B cell (primary cell): ENCODE measurements at regions not wholly inside any gene's neighbourhood (a gene's known extent, or its start where the extent isn't known, plus 50 kb on each side); places are given as distances from the start of the nearest gene placed in this dataset.
"Not testable (repeated sequence)": the region's sequence is repeated elsewhere in the genome, so short reads cannot be mapped to it uniquely, and the experiment has no call there.

Experiments used
- ATAC-seq: fragments of 200-7000 bp; cut with Tn5 transposase; one replicate; pipeline ENCODE4 v1.10.0; 2021; ENCODE audit warnings: low read depth, mild to moderate bottlenecking, moderate number of reproducible peaks, moderate library complexity
- CTCF ChIA-PET: fragments of 350-600 bp; sonication (Branson Sonifier 250); formaldehyde crosslinking; loops from one replicate; lab custom pipeline; 2021; ENCODE audit warnings: antibody characterized with exemption, inconsistent platforms; lab: Charles Lee
- POLR2A ChIA-PET: fragments of 350-600 bp; sonication (Branson Sonifier 250); formaldehyde crosslinking; loops from one replicate; lab custom pipeline; 2021; ENCODE audit warnings: antibody characterized with exemption; lab: Charles Lee
- DNase-seq: peaks from one replicate; pipeline ENCODE4 v3.0.0; 2013
- H2AFZ ChIP-seq: 2 replicates; pipeline ENCODE4 v1.6.1; 2012; ENCODE audit warnings: mild to moderate bottlenecking, low read depth, low read length; ENCODE audit not compliant: insufficient read depth, poor library complexity, severe bottlenecking
- H3K27ac ChIP-seq, 2 donors: 1 replicate in 1 of 2; 2 replicates in 1 of 2; pipeline ENCODE4 v1.5.1; 2012 to 2013; ENCODE audit warnings: low read length in 2 of 2, mild to moderate bottlenecking in 2 of 2, moderate library complexity in 1 of 2
- H3K27me3 ChIP-seq, 4 experiments: fragments of 200-600 bp in 1 of 4; sonication (generic) in 1 of 4; replicated peaks in 1 of 4; 1 replicate in 2 of 4; 2 replicates in 2 of 4; pipeline versions ENCODE4 v1.6.1 to v1.7.0; 2013 to 2016; ENCODE audit warnings: low read length in 3 of 4, mild to moderate bottlenecking in 2 of 4, mixed read lengths in 1 of 4, moderate library complexity in 1 of 4; ENCODE audit not compliant: insufficient read depth in 4 of 4, control insufficient read depth in 3 of 4; ENCODE audit errors: control extremely low read depth in 1 of 4
- H3K36me3 ChIP-seq, 2 experiments: replicated peaks in 1 of 2; 1 replicate in 1 of 2; 2 replicates in 1 of 2; pipeline versions ENCODE4 v1.6.1 to v1.7.1; 2013; ENCODE audit warnings: low read length in 1 of 2; ENCODE audit not compliant: insufficient read depth in 2 of 2, control insufficient read depth in 1 of 2; ENCODE audit errors: control extremely low read depth in 1 of 2, extremely low read depth in 1 of 2
- H3K4me1 ChIP-seq, 2 donors: fragments of 200-600 bp in 1 of 2; sonication (generic) in 1 of 2; 1 replicate in 1 of 2; 2 replicates in 1 of 2; pipeline versions ENCODE4 v1.5.1 to v1.6.1; 2013 to 2017; ENCODE audit warnings: low read length in 2 of 2; ENCODE audit not compliant: control insufficient read depth in 2 of 2, insufficient read depth in 2 of 2
- H3K4me2 ChIP-seq: replicated peaks from 2 replicates; pipeline ENCODE3; 2012; ENCODE audit warnings: mild to moderate bottlenecking, low read depth, low read length; ENCODE audit not compliant: poor library complexity, severe bottlenecking
- H3K4me3 ChIP-seq, 5 experiments: fragments of 200-600 bp in 1 of 5; sonication (generic) in 1 of 5; 1 replicate in 3 of 5; 2 replicates in 2 of 5; pipeline versions ENCODE4 v1.5.1 to v1.7.0; 2011 to 2016; ENCODE audit warnings: low read length in 4 of 5, mild to moderate bottlenecking in 4 of 5, low read depth in 2 of 5, control low read depth in 1 of 5, moderate library complexity in 1 of 5; ENCODE audit not compliant: insufficient read depth in 1 of 5; ENCODE audit errors: control extremely low read depth in 1 of 5, extremely low read depth in 1 of 5
- H3K79me2 ChIP-seq: fragments of 200-600 bp; sonication (generic); one replicate; pipeline ENCODE4 v1.6.0; 2016; ENCODE audit warnings: low read length; ENCODE audit not compliant: control insufficient read depth, insufficient read depth
- H3K9ac ChIP-seq: fragments of 200-600 bp; sonication (generic); 2 replicates; pipeline ENCODE4 v1.6.1; 2017; ENCODE audit warnings: mild to moderate bottlenecking, low read length, moderate library complexity
- H3K9me3 ChIP-seq, 3 donors: one replicate each; pipeline versions ENCODE4 v1.6.1 to v1.7.1; 2013; ENCODE audit warnings: low read length in 2 of 3; ENCODE audit not compliant: control insufficient read depth in 2 of 3, insufficient read depth in 1 of 3; ENCODE audit errors: control extremely low read depth in 1 of 3
- H4K20me1 ChIP-seq: 2 replicates; pipeline ENCODE4 v1.6.0; 2012; ENCODE audit warnings: mild to moderate bottlenecking, low read length; ENCODE audit not compliant: insufficient read depth, control insufficient read depth, poor library complexity, severe bottlenecking
- H3K27ac Mint-ChIP-seq: one replicate; pipeline ENCODE4 v1.8.0; 2021; ENCODE audit warnings: mixed read lengths
- H3K27me3 Mint-ChIP-seq: one replicate; pipeline ENCODE4 v1.8.0; 2021; ENCODE audit warnings: mixed read lengths
- H3K4me1 Mint-ChIP-seq: one replicate; pipeline ENCODE4 v1.8.0; 2021; ENCODE audit warnings: mixed read lengths
- H3K4me3 Mint-ChIP-seq: one replicate; pipeline ENCODE4 v1.8.0; 2021; ENCODE audit warnings: mixed read lengths
- H3K9me3 Mint-ChIP-seq: one replicate; pipeline ENCODE4 v1.8.0; 2022; ENCODE audit warnings: mixed read lengths; ENCODE audit not compliant: insufficient read depth
- EZH2 ChIP-seq: IDR thresholded peaks from 2 replicates; pipeline ENCODE4 v1.6.1; 2012; ENCODE audit warnings: borderline replicate concordance, low read depth, mild to moderate bottlenecking, moderate library complexity, low read length; ENCODE audit not compliant: insufficient read depth, poor library complexity, severe bottlenecking
- WGBS: methylation state at CpG from one replicate; pipeline ENCODE4 v1.1.5; 2013; ENCODE audit warnings: missing lambda C conversion rate; ENCODE audit not compliant: insufficient coverage; 5-methylcytosine and 5-hydroxymethylcytosine counted together
- intact Hi-C: fragments of 100-400 bp; cut with micrococcal nuclease; formaldehyde crosslinking; loops from one replicate; pipeline ENCODE4 v1.10.0; 2022
- TF ChIP-seq, protein P1 (sequence below): fragments of 200-600 bp; IDR thresholded peaks from one replicate; pipeline ENCODE4 v1.8.0; 2022; ENCODE audit warnings: antibody characterized with exemption, mild to moderate bottlenecking

DNA sequence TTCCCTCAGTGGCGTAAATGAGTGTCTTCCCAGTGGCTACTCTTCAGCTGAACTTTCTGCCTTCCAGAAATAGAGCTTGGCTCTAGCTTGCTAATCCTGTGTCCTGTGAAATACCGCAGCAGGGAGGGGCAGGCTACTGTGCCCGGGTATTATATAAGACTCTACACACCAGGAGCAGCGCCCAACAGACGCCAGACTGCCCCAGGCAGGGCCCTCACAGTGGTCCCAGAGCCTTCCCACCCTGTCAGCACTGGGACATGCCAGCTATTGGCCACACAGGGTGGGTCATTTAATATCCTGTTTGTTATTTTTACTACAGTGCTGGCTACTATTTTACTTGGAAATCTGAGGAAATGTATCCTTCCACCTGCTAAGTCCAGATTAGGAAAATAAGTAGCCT lies 121.0 kb downstream of the FEM1C start:
- ChIA-PET POLR2A (no interaction called here), CTCF (no interaction called here)
- Mint-ChIP-seq H3K9me3 (no peaks in the 10 kb centered on the region), H3K27me3 (no peaks in the 10 kb centered on the region), H3K4me1 (no peaks in the 10 kb centered on the region), H3K4me3 (no peak overlapping the region), H3K27ac (no peak overlapping the region)
- no peak for ATAC-seq
- no peak for TF ChIP-seq EZH2
- TF ChIP-seq, protein P1, sequence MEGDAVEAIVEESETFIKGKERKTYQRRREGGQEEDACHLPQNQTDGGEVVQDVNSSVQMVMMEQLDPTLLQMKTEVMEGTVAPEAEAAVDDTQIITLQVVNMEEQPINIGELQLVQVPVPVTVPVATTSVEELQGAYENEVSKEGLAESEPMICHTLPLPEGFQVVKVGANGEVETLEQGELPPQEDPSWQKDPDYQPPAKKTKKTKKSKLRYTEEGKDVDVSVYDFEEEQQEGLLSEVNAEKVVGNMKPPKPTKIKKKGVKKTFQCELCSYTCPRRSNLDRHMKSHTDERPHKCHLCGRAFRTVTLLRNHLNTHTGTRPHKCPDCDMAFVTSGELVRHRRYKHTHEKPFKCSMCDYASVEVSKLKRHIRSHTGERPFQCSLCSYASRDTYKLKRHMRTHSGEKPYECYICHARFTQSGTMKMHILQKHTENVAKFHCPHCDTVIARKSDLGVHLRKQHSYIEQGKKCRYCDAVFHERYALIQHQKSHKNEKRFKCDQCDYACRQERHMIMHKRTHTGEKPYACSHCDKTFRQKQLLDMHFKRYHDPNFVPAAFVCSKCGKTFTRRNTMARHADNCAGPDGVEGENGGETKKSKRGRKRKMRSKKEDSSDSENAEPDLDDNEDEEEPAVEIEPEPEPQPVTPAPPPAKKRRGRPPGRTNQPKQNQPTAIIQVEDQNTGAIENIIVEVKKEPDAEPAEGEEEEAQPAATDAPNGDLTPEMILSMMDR = no peak
- WGBS = 98% methylated on average over 3 of the region's 5 CpGs
- H3K27me3 ChIP-seq = no peaks in the 10 kb centered on the region
- no peak overlapping the region for H3K27ac ChIP-seq
- no peak overlapping the region for H3K9ac ChIP-seq
- H3K79me2 ChIP-seq = no peaks in the 10 kb centered on the region
- no peaks in the 10 kb centered on the region for H3K36me3 ChIP-seq
- no peaks in the 10 kb centered on the region for H4K20me1 ChIP-seq
- intact Hi-C loops = no loop called here
- H3K4me1 ChIP-seq = no peaks in the 10 kb centered on the region
- H2AFZ ChIP-seq = no peak overlapping the region
- H3K4me3 ChIP-seq = no peak overlapping the region
- H3K9me3 ChIP-seq = no peaks in the 10 kb centered on the region
- H3K4me2 ChIP-seq = no peak overlapping the region
- no peak for DNase-seq

DNA sequence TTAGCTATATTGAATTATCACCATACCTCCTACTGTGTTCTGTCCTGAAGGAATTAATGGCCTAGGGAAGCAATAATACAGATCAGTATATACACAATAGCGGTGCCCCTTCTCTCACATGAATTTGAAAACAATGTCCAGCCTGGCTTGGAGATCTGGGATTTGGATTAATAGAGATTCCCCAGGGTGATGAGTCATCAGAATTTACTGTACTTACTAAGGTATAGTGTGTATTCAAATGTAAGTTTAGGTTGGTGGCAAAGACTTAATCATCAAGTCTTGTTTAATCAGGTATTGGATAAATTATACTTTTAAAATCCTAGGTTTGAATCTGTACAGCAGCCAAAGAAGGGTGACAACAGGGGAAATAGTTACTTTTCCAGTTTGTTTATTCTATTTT lies 121.5 kb downstream of the FEM1C start:
- no peaks in the 10 kb centered on the region for H3K79me2 ChIP-seq
- no peaks in the 10 kb centered on the region for H3K9me3 Mint-ChIP-seq
- H3K4me3 ChIP-seq = no peak overlapping the region
- no peak overlapping the region for H3K27ac ChIP-seq
- no peaks in the 10 kb centered on the region for H3K36me3 ChIP-seq
- H3K4me1 Mint-ChIP-seq = no peaks in the 10 kb centered on the region
- no peaks in the 10 kb centered on the region for H3K27me3 Mint-ChIP-seq
- no peak for DNase-seq
- no peak overlapping the region for H3K4me3 Mint-ChIP-seq
- no peak overlapping the region for H3K4me2 ChIP-seq
- CTCF ChIA-PET = no interaction called here
- intact Hi-C loops = no loop called here
- H3K9me3 ChIP-seq = no peaks in the 10 kb centered on the region
- ATAC-seq = no peak
- no peaks in the 10 kb centered on the region for H3K4me1 ChIP-seq
- WGBS = no CpG with 5 or more reads among the region's 1 CpG
- H4K20me1 ChIP-seq = no peaks in the 10 kb centered on the region
- H3K27me3 ChIP-seq = no peaks in the 10 kb centered on the region
- no peak overlapping the region for H3K9ac ChIP-seq
- TF ChIP-seq EZH2 = no peak
- TF ChIP-seq, protein P1 = no peak
- POLR2A ChIA-PET = no interaction called here
- no peak overlapping the region for H2AFZ ChIP-seq
- H3K27ac Mint-ChIP-seq = no peak overlapping the region

DNA sequence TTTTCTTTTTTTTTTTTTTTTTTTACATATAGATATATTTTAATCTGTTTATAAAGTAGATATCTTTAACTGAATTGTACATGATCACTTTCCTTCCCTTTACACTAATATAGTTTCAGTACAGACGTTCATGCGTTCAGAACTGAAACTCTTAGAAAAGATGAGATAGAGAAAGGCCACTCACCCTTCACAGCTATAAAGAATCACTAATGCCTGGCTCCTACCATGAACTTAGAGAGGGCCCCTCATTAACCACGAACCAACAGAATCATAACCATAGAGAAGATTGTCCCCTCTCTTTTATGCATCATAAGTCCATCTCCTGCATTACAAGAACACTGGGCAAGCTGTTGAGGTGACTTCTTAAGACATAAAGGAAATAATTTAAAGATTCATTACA lies 123.8 kb downstream of the FEM1C start:
- H3K4me2 ChIP-seq, H4K20me1 ChIP-seq, H3K9me3 ChIP-seq, ATAC-seq, POLR2A ChIA-PET, H3K9me3 Mint-ChIP-seq, H3K9ac ChIP-seq, H3K4me3 ChIP-seq, H3K36me3 ChIP-seq, H2AFZ ChIP-seq, H3K27ac Mint-ChIP-seq, intact Hi-C loops, CTCF ChIA-PET, H3K4me3 Mint-ChIP-seq, H3K4me1 ChIP-seq, H3K27me3 ChIP-seq, H3K27ac ChIP-seq, H3K79me2 ChIP-seq, H3K4me1 Mint-ChIP-seq, H3K27me3 Mint-ChIP-seq, DNase-seq: not testable (repeated sequence)
- no CpG with 5 or more reads among the region's 3 CpGs for WGBS
